ENCODE measurements at regions not wholly inside any gene's neighbourhood (a gene's known extent, or its start where the extent isn't known, plus 50 kb on each side); places are given as distances from the start of the nearest gene placed in this dataset.
"Not testable (repeated sequence)": the region's sequence is repeated elsewhere in the genome, so short reads cannot be mapped to it uniquely, and the experiment has no call there.

GRCh38 chr2:187058198-187058597, 209.2 kb upstream of the ZSWIM2 start:
- no peak for DNase-seq
- H3K27me3 Mint-ChIP-seq, result peaks cover 0 to 8% (median 0%) of the 10 kb centered on the region in 5 donors
- H3K36me3 Mint-ChIP-seq, result no peaks in the 10 kb centered on the region
- H3K4me1 Mint-ChIP-seq, result no peaks in the 10 kb centered on the region
- H3K9me3 Mint-ChIP-seq, result peaks cover 0 to 10% (median under 1%) of the 10 kb centered on the region in 9 donors
- ATAC-seq, result no peak
- POLR2A ChIA-PET, result no interaction called here
- H3K27ac Mint-ChIP-seq, result no peak overlapping the region
- H3K4me3 Mint-ChIP-seq, result no peak overlapping the region

- ATAC-seq, result no peak
- Mint-ChIP-seq H3K27ac (no peak overlapping the region), H3K36me3 (no peaks in the 10 kb centered on the region), H3K9me3 (peaks cover 0 to 14% (median 2%) of the 10 kb centered on the region in 9 donors), H3K4me3 (no peak overlapping the region), H3K27me3 (peaks cover 0 to 8% (median 0%) of the 10 kb centered on the region in 5 donors), H3K4me1 (no peaks in the 10 kb centered on the region)
- DNase-seq, result no peak
- POLR2A ChIA-PET, result no interaction called here
Measured at GRCh38 chr2:187057466-187057865, 208.5 kb upstream of the ZSWIM2 start.

- POLR2A ChIA-PET, result no interaction called here
- Mint-ChIP-seq H3K9me3 (peaks cover 0 to 14% (median 2%) of the 10 kb centered on the region in 9 donors), H3K27me3 (peaks cover 0 to 8% (median 0%) of the 10 kb centered on the region in 5 donors), H3K4me1 (no peaks in the 10 kb centered on the region), H3K36me3 (no peaks in the 10 kb centered on the region), H3K4me3 (no peak overlapping the region), H3K27ac (no peak overlapping the region)
- DNase-seq (no peak), ATAC-seq (no peak)
Measured at GRCh38 chr2:187056416-187057334, 207.7 kb upstream of the ZSWIM2 start.

GRCh38 chr2:187055463-187055862, 206.5 kb upstream of the ZSWIM2 start:
- Mint-ChIP-seq H3K4me1 (no peaks in the 10 kb centered on the region), H3K27ac (no peak overlapping the region), H3K9me3 (peaks cover 0 to 20% (median 2%) of the 10 kb centered on the region in 9 donors), H3K4me3 (no peak overlapping the region), H3K27me3 (peaks cover 0 to 8% (median 0%) of the 10 kb centered on the region in 5 donors), H3K36me3 (no peaks in the 10 kb centered on the region)
- ATAC-seq (no peak), DNase-seq (no peak)
- POLR2A ChIA-PET, result no interaction called here

GRCh38 chr2:187054501-187055319, 205.7 kb upstream of the ZSWIM2 start:
- H3K4me3 Mint-ChIP-seq, result no peak overlapping the region
- no peak for DNase-seq
- peaks cover 0 to 8% (median 0%) of the 10 kb centered on the region in 5 donors for H3K27me3 Mint-ChIP-seq
- ATAC-seq, result no peak
- H3K27ac Mint-ChIP-seq, result no peak overlapping the region
- H3K36me3 Mint-ChIP-seq, result no peaks in the 10 kb centered on the region
- POLR2A ChIA-PET, result no interaction called here
- H3K9me3 Mint-ChIP-seq, result peaks cover 0 to 20% (median 2%) of the 10 kb centered on the region in 9 donors
- H3K4me1 Mint-ChIP-seq, result no peaks in the 10 kb centered on the region

GRCh38 chr2:187051350-187051749, 202.4 kb upstream of the ZSWIM2 start:
- ATAC-seq (no peak), DNase-seq (no peak)
- Mint-ChIP-seq H3K4me3 (no peak overlapping the region), H3K36me3 (no peaks in the 10 kb centered on the region), H3K9me3 (peaks cover 0 to 20% (median 4%) of the 10 kb centered on the region in 9 donors), H3K27ac (no peak overlapping the region), H3K27me3 (peaks cover 0 to 8% (median 0%) of the 10 kb centered on the region in 5 donors), H3K4me1 (no peaks in the 10 kb centered on the region)
- POLR2A ChIA-PET, result no interaction called here

- DNase-seq (no peak), ATAC-seq (no peak)
- no peak overlapping the region for H3K27ac Mint-ChIP-seq
- H3K36me3 Mint-ChIP-seq, result no peaks in the 10 kb centered on the region
- no peaks in the 10 kb centered on the region for H3K4me1 Mint-ChIP-seq
- POLR2A ChIA-PET, result no interaction called here
- H3K9me3 Mint-ChIP-seq, result peaks cover 0 to 20% (median 4%) of the 10 kb centered on the region in 9 donors
- peaks cover 0 to 8% (median 0%) of the 10 kb centered on the region in 5 donors for H3K27me3 Mint-ChIP-seq
- no peak overlapping the region for H3K4me3 Mint-ChIP-seq
Measured at GRCh38 chr2:187050409-187050998, 201.5 kb upstream of the ZSWIM2 start.

- DNase-seq (no peak), ATAC-seq (no peak)
- H3K4me3 Mint-ChIP-seq, result no peak overlapping the region
- H3K27ac Mint-ChIP-seq, result no peak overlapping the region
- no peaks in the 10 kb centered on the region for H3K4me1 Mint-ChIP-seq
- POLR2A ChIA-PET, result no interaction called here
- H3K36me3 Mint-ChIP-seq, result no peaks in the 10 kb centered on the region
- H3K9me3 Mint-ChIP-seq, result peaks cover 0 to 9% (median 0%) of the 10 kb centered on the region in 9 donors
- H3K27me3 Mint-ChIP-seq, result no peaks in the 10 kb centered on the region
Measured at GRCh38 chr2:187037310-187037709, 188.3 kb upstream of the ZSWIM2 start.

- Mint-ChIP-seq H3K4me3 (no peak overlapping the region), H3K4me1 (no peaks in the 10 kb centered on the region), H3K27me3 (no peaks in the 10 kb centered on the region), H3K36me3 (no peaks in the 10 kb centered on the region), H3K27ac (no peak overlapping the region), H3K9me3 (peaks cover 0 to 10% (median 0%) of the 10 kb centered on the region in 9 donors)
- DNase-seq (no peak), ATAC-seq (no peak)
- POLR2A ChIA-PET, result no interaction called here
Measured at GRCh38 chr2:187034434-187034833, 185.5 kb upstream of the ZSWIM2 start.

GRCh38 chr2:187024739-187025138, 175.8 kb upstream of the ZSWIM2 start:
- Mint-ChIP-seq H3K27me3 (peaks cover 0 to 1% (median 0%) of the 10 kb centered on the region in 5 donors), H3K36me3 (peaks cover 0 to 5% (median 3%) of the 10 kb centered on the region in 3 donors), H3K4me1 (no peaks in the 10 kb centered on the region), H3K27ac (no peak overlapping the region), H3K9me3 (peaks cover 6 to 40% (median 27%) of the 10 kb centered on the region in 9 donors), H3K4me3 (no peak overlapping the region)
- ATAC-seq (no peak), DNase-seq (no peak)
- POLR2A ChIA-PET, result interaction anchor here (0.6 kb wide), 1 partner anchor 49 kb away, joined by 3 read pairs; no protein-coding TSS in a partner anchor

GRCh38 chr2:187023996-187024395, 175.0 kb upstream of the ZSWIM2 start:
- POLR2A ChIA-PET, result not testable (repeated sequence)

GRCh38 chr2:187017438-187017837, 168.5 kb upstream of the ZSWIM2 start:
- Mint-ChIP-seq H3K9me3 (peaks cover 0 to 10% (median 2%) of the 10 kb centered on the region in 9 donors), H3K4me1 (no peaks in the 10 kb centered on the region), H3K27me3 (peaks cover 0 to 1% (median 0%) of the 10 kb centered on the region in 5 donors), H3K27ac (no peak overlapping the region), H3K4me3 (no peak overlapping the region), H3K36me3 (no peaks in the 10 kb centered on the region)
- ATAC-seq (no peak), DNase-seq (no peak)
- POLR2A ChIA-PET, result no interaction called here

More at GRCh38 chr2:187023996-187024395, 175.0 kb upstream of the ZSWIM2 start:
- peaks cover 6 to 40% (median 24%) of the 10 kb centered on the region in 9 donors for H3K9me3 Mint-ChIP-seq
- H3K4me3 Mint-ChIP-seq, ATAC-seq, H3K4me1 Mint-ChIP-seq, DNase-seq, H3K36me3 Mint-ChIP-seq, H3K27me3 Mint-ChIP-seq, H3K27ac Mint-ChIP-seq: not testable (repeated sequence)

All from naive thymus-derived CD8-positive, alpha-beta T cell (primary cell).